ENCODE measurements at regions not wholly inside any gene's neighbourhood (a gene's known extent, or its start where the extent isn't known, plus 50 kb on each side); places are given as distances from the start of the nearest gene placed in this dataset.

- DNase-seq, result no peak
These were observed 363.3 kb upstream of the CDH5 start for GRCh38 chr16:66003201-66003600.

- DNase-seq, result no peak
These were observed 363.9 kb upstream of the CDH5 start for GRCh38 chr16:66002601-66003000.

- no peak for DNase-seq
These were observed 365.1 kb upstream of the CDH5 start for GRCh38 chr16:66001432-66001831.

GRCh38 chr16:65998443-65998842 lies 368.0 kb upstream of the CDH5 start:
- DNase-seq, result no peak

- DNase-seq, result no peak
These were observed 372.2 kb upstream of the CDH5 start for GRCh38 chr16:65994291-65994690.

GRCh38 chr16:65991149-65991701 lies 375.3 kb upstream of the CDH5 start:
- no peak for DNase-seq

- DNase-seq, result no peak
These were observed 376.5 kb upstream of the CDH5 start for GRCh38 chr16:65989861-65990604.

GRCh38 chr16:65988024-65988595 lies 378.4 kb upstream of the CDH5 start:
- no peak for DNase-seq

GRCh38 chr16:65984296-65984695 lies 382.2 kb upstream of the CDH5 start:
- no peak for DNase-seq

- no peak for DNase-seq
These were observed 385.4 kb upstream of the CDH5 start for GRCh38 chr16:65981057-65981456.

GRCh38 chr16:65975049-65975708 lies 391.3 kb upstream of the CDH5 start:
- DNase-seq, result no peak

GRCh38 chr16:65967376-65967775 lies 399.1 kb upstream of the CDH5 start:
- DNase-seq, result no peak

GRCh38 chr16:65965628-65966027 lies 400.9 kb upstream of the CDH5 start:
- DNase-seq, result no peak

GRCh38 chr16:65964752-65965151 lies 401.7 kb upstream of the CDH5 start:
- DNase-seq, result no peak

GRCh38 chr16:65961476-65962143 lies 404.9 kb upstream of the CDH5 start:
- DNase-seq, result no peak

GRCh38 chr16:65959983-65960382 lies 406.5 kb upstream of the CDH5 start:
- DNase-seq, result no peak

- no peak for DNase-seq
These were observed 408.4 kb upstream of the CDH5 start for GRCh38 chr16:65958086-65958485.

- no peak for DNase-seq
These were observed 410.4 kb upstream of the CDH5 start for GRCh38 chr16:65956100-65956499.

- DNase-seq, result no peak
These were observed 412.0 kb upstream of the CDH5 start for GRCh38 chr16:65954446-65954845.

- DNase-seq, result no peak
These were observed 416.3 kb upstream of the CDH5 start for GRCh38 chr16:65950211-65950610.

- no peak for DNase-seq
These were observed 418.1 kb upstream of the CDH5 start for GRCh38 chr16:65948361-65948760.

GRCh38 chr16:65947951-65948350 lies 418.5 kb upstream of the CDH5 start:
- DNase-seq, result no peak

GRCh38 chr16:65945493-65945892 lies 421.0 kb upstream of the CDH5 start:
- DNase-seq, result no peak

GRCh38 chr16:65944361-65944760 lies 422.1 kb upstream of the CDH5 start:
- DNase-seq, result no peak

Data from NCI-H1417 (cell line).